ENCODE measurements at regions not wholly inside any gene's neighbourhood (a gene's known extent, or its start where the extent isn't known, plus 50 kb on each side); places are given as distances from the start of the nearest gene placed in this dataset.

DNA sequence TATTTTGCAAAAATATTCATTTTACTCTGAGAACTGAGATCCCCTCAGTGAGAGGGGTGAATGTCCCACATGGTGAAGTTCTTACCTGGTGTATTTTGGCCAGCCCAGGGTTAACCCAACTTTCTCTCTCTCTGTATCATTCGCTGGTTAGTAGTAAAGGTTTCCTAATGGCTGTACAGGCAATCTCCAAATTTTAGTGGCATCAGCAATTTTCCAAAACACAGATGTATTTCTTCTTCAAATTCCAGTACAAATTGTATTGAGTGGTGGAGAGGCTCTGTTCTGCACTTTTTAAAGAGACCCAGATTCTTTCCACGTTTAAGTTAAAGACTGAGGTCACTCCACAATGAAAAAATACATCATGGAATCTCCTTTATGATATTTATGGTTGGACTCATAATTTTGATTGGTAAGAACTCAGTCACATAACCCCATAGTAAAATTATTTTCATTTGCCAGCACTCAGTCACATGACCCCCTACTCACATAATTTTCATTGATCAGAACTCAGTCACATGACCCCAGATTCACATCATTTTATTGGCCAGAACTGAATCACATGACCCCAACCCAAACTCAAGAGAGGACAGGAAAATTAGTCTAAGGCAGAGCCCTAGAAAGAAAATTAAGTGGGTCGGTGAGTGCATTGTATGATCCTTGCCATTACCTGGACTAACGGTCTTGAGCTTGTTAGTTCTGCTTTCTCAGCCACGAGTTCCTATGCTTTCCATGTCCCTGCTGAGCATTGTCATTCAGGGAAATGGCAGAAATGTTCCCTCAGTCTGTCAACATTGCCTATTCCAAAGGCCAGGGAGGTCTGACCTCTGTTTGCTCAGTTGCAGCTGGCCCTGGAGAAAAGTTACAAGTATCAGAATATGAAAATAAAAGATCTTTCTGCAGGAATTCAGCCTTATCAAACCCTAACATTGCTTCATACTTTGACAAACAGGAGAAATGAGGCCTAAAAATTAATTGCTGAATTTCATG, 1536.2 kb downstream of the AACS start:
- in situ Hi-C loops (cut with HindIII; ENCODE audit: low pct_unique_long_range_greater_than_20kb, low sequenced_read_pairs) = no loop called here
- DNase-seq (ENCODE audit: low read depth, low spot score) = no peak

DNA sequence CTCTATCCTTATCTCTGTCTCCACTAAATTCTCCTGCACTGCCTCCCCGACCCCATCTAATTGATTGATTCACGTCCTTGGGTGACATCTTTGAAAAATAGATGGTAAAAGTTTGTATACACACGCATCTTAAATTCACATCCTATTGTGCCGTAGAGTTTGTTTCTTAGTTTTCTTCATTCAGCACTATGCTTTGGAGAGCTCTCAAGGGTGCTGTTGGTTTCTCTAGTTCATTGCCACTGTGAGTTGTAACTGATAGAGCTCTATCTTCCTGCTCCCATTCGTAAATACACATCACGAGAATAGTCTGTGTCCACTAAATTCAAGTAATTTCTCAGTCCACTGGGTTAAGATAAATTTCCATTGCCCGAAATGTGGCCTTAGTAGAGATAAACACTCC, 1537.4 kb downstream of the AACS start:
- DNase-seq (ENCODE audit: low read depth, low spot score) = no peak
- in situ Hi-C loops (cut with HindIII; ENCODE audit: low pct_unique_long_range_greater_than_20kb, low sequenced_read_pairs) = no loop called here

DNA sequence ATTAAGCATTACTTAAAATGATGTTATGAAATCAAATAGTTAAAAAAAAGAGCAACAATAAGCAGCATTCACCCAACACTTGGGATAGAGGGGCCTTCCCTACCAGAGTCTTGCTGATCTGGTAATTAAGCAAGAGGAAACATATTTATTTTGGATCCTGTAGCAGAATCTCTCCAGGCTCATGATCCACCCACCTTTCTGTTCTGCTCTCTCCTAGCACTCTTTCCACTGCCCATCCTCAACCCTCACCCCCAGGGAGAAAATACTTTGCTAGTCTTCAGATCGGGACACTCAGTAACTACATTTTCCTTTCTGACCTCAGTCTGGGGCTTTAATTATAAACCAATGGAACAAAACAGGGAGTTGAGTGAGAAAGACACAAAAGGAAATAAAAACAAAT, 1541.9 kb downstream of the AACS start:
- no peak for DNase-seq (ENCODE audit: low read depth, low spot score)
- in situ Hi-C loops (cut with HindIII; ENCODE audit: low pct_unique_long_range_greater_than_20kb, low sequenced_read_pairs) = no loop called here

DNA sequence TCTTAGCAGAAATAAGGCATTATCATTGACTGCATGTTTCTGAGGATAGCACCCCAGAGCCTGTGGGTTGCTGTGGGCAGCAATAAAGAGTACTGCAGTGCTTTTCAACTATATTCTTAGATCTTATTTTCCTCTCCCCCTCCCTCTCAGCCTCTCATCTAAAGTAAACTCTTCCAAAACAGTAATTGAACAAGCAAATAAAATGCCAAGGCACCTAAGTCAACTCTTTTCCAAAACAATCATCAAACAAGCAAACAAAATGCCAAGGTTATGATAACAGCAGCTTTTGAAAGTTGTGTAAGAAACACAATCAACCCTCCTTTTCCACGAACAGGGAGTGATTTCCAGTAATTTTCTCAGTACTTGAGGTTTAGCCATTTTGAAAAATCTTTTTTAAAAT, 1542.6 kb downstream of the AACS start:
- in situ Hi-C loops (cut with HindIII; ENCODE audit: low pct_unique_long_range_greater_than_20kb, low sequenced_read_pairs) = no loop called here
- no peak for DNase-seq (ENCODE audit: low read depth, low spot score)

DNA sequence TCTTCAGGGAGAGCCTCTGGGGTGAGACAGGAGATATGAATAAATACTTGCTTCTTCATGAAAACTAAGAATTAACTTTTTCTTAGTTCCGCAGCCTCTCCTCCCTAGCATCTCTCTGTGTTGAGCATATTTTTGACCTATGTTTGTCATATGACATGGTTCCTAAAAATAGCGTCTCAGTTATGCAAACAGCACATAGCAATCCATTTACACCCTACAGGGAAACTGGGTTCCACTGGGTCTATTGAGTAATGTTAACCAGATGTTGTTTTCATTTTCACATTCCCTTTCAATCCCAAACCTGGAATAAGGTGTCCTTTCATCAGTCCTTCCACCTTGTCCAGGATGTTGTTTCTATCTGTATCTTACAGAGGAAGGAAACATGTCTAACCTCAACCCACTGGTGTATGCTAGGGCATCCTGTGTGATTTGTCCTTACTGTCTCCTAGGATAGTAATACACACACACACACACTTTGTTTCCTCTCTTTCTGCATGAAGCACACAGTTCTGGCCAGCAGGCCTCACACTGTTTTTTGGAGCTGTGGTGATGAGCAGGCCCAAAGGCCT, 1543.5 kb downstream of the AACS start:
- DNase-seq (ENCODE audit: low read depth, low spot score) = no peak
- in situ Hi-C loops (cut with HindIII; ENCODE audit: low pct_unique_long_range_greater_than_20kb, low sequenced_read_pairs) = no loop called here

DNA sequence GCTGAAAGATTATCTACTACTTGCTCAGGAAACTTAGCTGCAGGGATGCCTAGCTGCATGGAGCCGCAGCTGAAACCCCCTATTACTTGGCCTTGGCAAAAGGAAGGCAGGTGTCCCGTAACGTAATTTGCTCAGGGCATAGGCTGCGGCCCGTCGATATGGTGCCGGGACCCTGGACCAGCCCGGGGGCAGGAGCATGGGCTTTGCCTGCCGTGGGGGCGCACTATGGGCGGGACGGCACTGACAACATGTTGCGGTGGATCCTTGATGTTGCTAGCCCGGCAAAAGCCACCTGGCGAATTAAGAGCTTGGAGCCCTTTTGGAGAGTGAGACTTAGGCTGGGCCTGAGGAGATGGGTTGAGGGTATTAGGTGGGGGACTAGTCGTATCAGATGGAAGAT, 1551.2 kb downstream of the AACS start:
- in situ Hi-C loops (cut with HindIII; ENCODE audit: low pct_unique_long_range_greater_than_20kb, low sequenced_read_pairs) = no loop called here
- DNase-seq (ENCODE audit: low read depth, low spot score) = no peak

DNA sequence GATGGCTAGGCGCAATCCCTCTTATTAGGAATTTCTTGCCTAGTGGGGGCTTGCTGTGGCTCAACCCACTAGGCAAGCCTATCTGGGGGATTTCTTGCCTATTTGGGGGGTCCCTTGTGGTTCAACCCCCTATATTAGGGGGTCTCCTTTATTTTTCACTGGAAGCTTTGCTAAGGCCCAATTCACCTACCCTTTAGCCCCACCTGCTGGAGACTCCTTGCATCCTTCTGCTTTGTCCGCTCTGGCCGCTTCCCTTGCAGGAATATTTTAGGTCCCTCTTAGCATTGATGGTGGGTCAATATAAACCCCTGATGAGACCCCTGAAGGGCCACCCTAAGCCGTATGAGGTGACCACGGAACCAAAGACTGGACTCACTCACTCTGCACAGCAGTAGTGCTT, 1552.1 kb downstream of the AACS start:
- in situ Hi-C loops (cut with HindIII; ENCODE audit: low pct_unique_long_range_greater_than_20kb, low sequenced_read_pairs) = no loop called here
- peak; percentile 48 for DNase-seq (ENCODE audit: low read depth, low spot score)

DNA sequence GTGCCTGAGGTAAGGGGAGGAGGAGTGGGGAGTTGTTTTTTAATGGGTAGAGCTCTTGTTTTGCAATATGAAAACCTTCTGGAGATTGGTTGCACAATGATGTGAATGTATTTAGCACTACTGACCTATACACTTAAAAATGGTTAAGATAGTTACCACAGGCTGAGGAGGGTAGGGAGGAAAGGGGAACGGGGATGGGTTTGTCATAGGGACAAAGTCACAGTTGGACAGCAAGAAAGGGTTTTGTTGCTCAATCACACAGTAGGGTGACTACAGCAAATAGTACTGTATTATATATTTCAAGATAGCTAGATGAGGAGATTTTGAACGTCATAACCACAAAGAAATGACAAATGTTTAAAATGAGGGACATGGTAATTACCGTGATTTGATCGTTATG, 1562.4 kb downstream of the AACS start:
- in situ Hi-C loops (cut with HindIII; ENCODE audit: low pct_unique_long_range_greater_than_20kb, low sequenced_read_pairs) = no loop called here
- no peak for DNase-seq (ENCODE audit: low read depth, low spot score)

DNA sequence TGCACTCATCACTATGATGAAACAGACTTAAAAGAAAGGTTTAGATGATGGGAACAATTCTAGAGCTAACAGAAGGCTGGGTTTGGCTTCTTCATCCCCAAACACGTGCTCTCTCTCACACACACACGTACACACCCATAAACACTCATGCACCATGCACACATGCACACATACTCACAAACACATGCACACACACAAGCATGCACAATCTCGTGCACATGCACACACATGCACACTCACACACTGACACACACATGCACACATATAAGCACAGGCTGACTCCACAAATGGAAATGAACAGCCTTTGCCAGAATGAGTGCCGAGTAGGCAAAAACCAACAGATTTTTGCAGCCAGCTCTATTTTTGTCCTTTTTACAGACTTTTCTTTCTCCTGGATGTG, 1571.6 kb downstream of the AACS start:
- DNase-seq (ENCODE audit: low read depth, low spot score) = no peak
- in situ Hi-C loops (cut with HindIII; ENCODE audit: low pct_unique_long_range_greater_than_20kb, low sequenced_read_pairs) = no loop called here

DNA sequence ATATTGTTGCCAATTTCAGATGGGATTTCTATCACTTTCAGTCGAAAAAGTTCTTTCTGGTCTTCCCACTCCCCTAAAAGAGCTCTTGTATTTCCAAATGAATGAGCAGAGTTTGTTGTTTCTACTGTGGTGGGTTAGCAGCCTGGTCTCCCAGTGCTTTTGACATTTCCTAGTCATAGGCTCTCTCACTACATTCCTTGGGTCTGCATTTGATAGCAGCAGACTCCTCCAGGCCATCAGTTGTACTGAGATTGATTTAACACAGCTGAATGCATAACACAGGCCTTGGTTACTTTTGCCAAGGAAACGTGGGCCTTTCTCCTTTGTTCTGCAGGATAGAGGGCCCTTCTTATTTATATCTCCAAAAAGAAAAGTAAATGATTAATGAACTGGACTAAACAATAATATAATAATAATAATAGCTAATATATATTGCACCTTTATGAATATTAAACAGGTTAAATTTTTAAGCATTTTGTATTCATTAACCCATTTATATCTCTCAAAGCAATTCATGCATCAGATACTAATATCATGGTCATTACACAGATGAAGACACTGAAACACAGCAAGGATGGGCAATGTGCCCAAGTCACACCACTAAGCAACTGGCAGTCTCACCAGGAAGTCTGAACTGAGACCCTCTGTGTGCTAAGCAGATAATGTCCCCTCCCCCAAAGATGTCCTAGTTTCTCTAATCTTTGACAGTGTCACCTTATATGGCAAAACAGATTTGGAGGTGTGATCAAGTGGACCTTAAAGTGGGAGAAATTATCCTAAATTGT, 1579.2 kb downstream of the AACS start:
- in situ Hi-C loops (cut with HindIII; ENCODE audit: low pct_unique_long_range_greater_than_20kb, low sequenced_read_pairs) = no loop called here
- DNase-seq (ENCODE audit: low read depth, low spot score) = no peak

DNA sequence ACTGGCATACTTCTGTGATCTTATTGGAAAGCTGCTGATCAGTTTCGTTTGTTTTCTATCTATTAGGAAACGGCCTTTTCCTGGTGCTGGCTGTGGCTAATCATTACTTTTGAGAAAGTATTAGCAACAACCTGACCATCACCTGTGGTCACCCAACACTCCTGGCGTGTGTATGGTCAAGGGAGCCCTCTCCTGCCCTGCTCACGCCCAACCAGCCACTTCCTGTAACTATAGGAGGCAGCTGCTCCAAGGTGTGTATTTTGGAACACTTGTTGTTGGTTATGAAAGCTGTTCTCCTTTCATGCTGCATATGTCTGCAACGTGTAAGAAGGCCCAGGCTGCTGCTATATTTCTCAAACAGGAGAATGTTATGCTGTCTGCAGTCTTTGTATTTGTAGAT, 1582.8 kb downstream of the AACS start:
- no peak for DNase-seq (ENCODE audit: low read depth, low spot score)
- in situ Hi-C loops (cut with HindIII; ENCODE audit: low pct_unique_long_range_greater_than_20kb, low sequenced_read_pairs) = no loop called here

DNA sequence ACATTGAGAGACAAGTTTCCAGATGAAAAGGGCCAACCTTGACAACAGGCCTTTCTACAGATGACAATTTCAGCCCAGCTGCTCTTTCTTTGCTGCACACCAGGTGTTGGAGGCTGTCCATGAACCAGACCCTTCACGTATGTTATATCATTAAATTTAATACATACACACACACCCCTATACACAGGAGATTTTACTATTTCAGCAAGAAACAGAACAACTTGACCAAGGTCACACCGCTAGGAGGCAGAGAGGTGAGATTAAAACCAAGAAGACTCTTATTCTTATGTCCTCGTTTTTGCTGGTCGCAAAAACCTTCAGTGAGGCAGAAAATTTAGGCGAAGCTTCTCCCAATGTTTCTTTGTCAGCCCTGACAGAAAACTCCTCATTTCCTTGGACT, 1585.9 kb downstream of the AACS start:
- no peak for DNase-seq (ENCODE audit: low read depth, low spot score)
- in situ Hi-C loops (cut with HindIII; ENCODE audit: low pct_unique_long_range_greater_than_20kb, low sequenced_read_pairs) = no loop called here

DNA sequence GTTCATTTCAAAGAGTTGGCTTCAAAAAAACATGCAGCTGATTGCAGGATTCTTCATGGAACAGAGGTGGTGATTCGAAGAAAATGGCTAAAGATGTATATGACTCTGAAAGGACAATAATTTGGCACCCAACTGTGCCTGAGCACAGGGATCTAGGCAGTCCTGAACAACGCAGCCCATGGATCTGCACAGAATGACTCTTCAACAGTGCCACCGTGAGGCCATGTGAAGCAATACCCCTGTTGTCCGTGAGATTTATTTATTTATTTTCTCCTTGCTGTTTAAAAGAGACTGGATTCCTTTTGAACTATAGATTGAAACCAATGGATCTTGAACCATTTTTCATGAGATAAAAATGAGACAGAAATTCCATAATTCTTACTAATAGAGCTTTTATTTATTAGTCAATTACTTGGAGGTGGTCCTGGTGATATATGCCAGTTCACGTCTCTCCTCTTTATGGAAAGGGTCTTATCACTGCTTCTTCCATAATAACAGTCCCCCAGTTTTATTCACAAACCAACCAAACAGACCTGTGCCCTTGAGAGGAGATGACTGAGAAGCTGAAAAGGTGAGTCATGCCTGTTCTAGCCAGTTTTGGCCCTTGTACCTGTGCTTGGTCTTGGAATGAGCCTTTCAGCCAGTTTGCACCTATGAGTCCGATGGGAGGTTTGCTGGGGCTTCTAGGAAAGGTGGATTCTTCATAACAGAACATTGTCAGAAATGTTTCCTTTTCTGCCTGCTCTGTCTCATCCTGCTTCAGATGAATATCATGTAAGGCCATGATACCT, 1598.3 kb downstream of the AACS start:
- in situ Hi-C loops (cut with HindIII; ENCODE audit: low pct_unique_long_range_greater_than_20kb, low sequenced_read_pairs) = no loop called here
- peak; percentile 47 for DNase-seq (ENCODE audit: low read depth, low spot score)

DNA sequence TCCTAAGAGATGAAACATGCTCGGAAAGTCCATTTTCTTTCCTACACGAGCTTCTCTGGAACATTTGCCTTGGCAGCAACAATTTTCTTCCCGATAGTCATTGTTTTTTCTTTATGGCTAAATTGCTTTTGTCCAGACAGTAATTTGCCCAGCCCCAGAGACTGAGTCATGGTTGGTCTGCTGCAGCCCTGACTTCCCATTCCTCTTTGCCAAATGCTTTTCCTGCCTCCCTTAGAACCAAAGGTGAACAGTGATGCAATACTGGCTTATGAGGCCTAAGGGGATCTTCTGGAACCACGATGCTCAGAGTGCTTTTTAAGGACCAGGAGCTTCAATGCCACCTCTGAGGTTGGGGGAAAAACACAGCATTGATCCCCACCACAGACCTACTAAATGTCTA, 1599.6 kb upstream of the TMEM132C start:
- DNase-seq (ENCODE audit: low read depth, low spot score) = no peak
- in situ Hi-C loops (cut with HindIII; ENCODE audit: low pct_unique_long_range_greater_than_20kb, low sequenced_read_pairs) = no loop called here

DNA sequence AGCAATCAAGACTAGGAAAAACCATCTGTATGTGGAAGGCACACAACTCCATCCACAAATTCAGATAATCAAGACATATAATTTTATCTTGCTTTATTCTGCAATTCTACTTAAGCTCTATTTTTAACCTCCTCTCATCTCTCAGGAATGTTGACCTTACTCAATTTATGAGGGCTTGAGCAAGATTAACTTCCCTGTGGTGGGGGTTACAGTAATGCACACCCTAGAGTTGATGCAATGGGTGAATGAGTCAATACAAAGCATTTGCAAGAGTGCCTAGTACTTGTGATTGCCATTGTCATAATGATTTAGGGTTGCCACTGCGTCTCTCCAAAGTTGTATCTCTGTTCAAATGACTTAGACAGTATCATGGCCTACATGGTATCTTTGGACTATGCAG, 1598.4 kb upstream of the TMEM132C start:
- in situ Hi-C loops (cut with HindIII; ENCODE audit: low pct_unique_long_range_greater_than_20kb, low sequenced_read_pairs) = no loop called here
- no peak for DNase-seq (ENCODE audit: low read depth, low spot score)

DNA sequence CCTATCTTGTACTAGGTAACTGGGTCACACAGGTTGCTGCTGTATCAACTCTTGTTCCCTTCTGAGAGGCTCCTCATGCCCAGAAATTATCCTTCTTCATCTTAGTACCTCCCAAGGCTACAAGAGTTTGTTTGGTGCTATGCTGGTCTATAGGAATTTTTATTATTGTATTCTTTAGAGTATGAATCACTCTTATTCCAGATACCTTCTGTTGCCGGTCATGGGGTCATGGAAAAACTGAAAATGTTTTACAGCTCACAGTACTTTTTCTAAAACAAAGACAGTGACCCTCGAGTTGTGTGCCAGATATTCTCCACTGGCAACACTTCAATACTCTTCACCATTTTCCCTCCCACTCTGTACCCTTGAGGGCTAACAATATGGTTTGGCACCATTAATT, 1598.0 kb upstream of the TMEM132C start:
- DNase-seq (ENCODE audit: low read depth, low spot score) = no peak
- in situ Hi-C loops (cut with HindIII; ENCODE audit: low pct_unique_long_range_greater_than_20kb, low sequenced_read_pairs) = no loop called here

DNA sequence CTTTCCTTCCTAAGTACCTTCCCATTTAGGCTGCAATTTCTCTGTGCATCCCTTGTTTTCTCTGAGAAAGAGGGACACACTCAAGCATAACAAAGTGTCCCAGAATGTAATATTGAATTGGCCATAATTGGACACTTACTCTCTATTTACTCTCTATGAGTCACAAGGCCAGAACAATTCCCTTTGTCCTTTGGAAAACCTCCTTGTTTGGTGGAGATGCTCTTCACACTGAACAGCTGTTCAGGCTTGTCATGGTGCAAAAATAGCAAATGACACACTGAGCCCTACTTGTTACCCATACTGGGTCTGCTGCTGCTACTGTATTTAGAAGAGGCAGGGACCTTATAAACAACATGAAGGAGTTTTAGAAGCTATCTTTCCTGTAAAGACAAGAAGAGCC, 1590.5 kb upstream of the TMEM132C start:
- DNase-seq (ENCODE audit: low read depth, low spot score) = no peak
- in situ Hi-C loops (cut with HindIII; ENCODE audit: low pct_unique_long_range_greater_than_20kb, low sequenced_read_pairs) = no loop called here

DNA sequence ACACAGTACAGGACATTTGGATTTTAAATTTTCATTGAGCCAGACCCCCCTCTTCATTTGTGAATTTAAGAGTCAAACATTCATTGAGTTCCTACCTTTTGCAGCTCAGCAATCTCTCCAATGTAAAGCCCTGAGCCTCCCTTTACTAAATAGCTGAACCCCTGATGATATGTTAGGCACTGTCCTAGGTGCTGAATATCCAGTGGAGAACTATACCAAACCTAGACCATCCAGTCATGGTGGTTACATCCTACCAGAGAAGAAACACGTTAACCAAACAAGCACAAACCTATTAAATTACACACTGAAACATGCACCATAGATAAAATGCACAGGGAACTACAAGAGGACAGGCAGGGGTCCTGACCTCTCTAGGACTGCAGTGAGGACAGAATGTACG, 1585.3 kb upstream of the TMEM132C start:
- DNase-seq (ENCODE audit: low read depth, low spot score) = no peak
- in situ Hi-C loops (cut with HindIII; ENCODE audit: low pct_unique_long_range_greater_than_20kb, low sequenced_read_pairs) = no loop called here

Data from SK-MEL-5 (cell line).